ENCODE measurements at regions not wholly inside any gene's neighbourhood (a gene's known extent, or its start where the extent isn't known, plus 50 kb on each side); places are given as distances from the start of the nearest gene placed in this dataset.

- no peak overlapping the region for H3K4me3 ChIP-seq (ENCODE audit: low read depth, low read length)
- no peak for DNase-seq (ENCODE audit: low read depth)
- TF ChIP-seq CTCF (conservative IDR thresholded peaks at IDR 0.05; ENCODE audit: low read depth, low read length): no peak
Observed at GRCh38 chr2:67965246-67965645, 97.6 kb downstream of the C1D start.

GRCh38 chr2:67970071-67970470, 92.7 kb downstream of the C1D start:
- no peak overlapping the region for H3K4me3 ChIP-seq (ENCODE audit: low read depth, low read length)
- TF ChIP-seq CTCF (conservative IDR thresholded peaks at IDR 0.05; ENCODE audit: low read depth, low read length): no peak
- no peak for DNase-seq (ENCODE audit: low read depth)

- TF ChIP-seq CTCF (conservative IDR thresholded peaks at IDR 0.05; ENCODE audit: low read depth, low read length): no peak
- H3K4me3 ChIP-seq (ENCODE audit: low read depth, low read length): no peak overlapping the region
- DNase-seq (ENCODE audit: low read depth): no peak
Observed at GRCh38 chr2:67970542-67970941, 92.3 kb downstream of the C1D start.

GRCh38 chr2:67974559-67975430, 88.0 kb downstream of the C1D start:
- no peak for DNase-seq (ENCODE audit: low read depth)
- no peak overlapping the region for H3K4me3 ChIP-seq (ENCODE audit: low read depth, low read length)

GRCh38 chr2:67977464-67977863, 85.3 kb downstream of the C1D start:
- H3K4me3 ChIP-seq (ENCODE audit: low read depth, low read length): no peak overlapping the region
- no peak for DNase-seq (ENCODE audit: low read depth)
- TF ChIP-seq CTCF (conservative IDR thresholded peaks at IDR 0.05; ENCODE audit: low read depth, low read length): no peak

More at GRCh38 chr2:67974559-67975430, 88.0 kb downstream of the C1D start:
- TF ChIP-seq CTCF (conservative IDR thresholded peaks at IDR 0.05; ENCODE audit: low read depth, low read length): no peak

GRCh38 chr2:67982956-67983355, 79.8 kb downstream of the C1D start:
- no peak overlapping the region for H3K4me3 ChIP-seq (ENCODE audit: low read depth, low read length)
- TF ChIP-seq CTCF (conservative IDR thresholded peaks at IDR 0.05; ENCODE audit: low read depth, low read length): no peak
- DNase-seq (ENCODE audit: low read depth): no peak

- DNase-seq (ENCODE audit: low read depth): no peak
- H3K4me3 ChIP-seq (ENCODE audit: low read depth, low read length): no peak overlapping the region
- no peak for TF ChIP-seq CTCF (conservative IDR thresholded peaks at IDR 0.05; ENCODE audit: low read depth, low read length)
Observed at GRCh38 chr2:67984600-67984999, 78.2 kb downstream of the C1D start.
